HCT116 (cell line): ENCODE measurements at regions not wholly inside any gene's neighbourhood (a gene's known extent, or its start where the extent isn't known, plus 50 kb on each side); places are given as distances from the start of the nearest gene placed in this dataset.

ENCODE experiments used
- ATAC-seq: fragments of 200-7000 bp; cut with Tn5 transposase; 2 replicates; pipeline ENCODE4 v1.9.1; 2020; ENCODE audit warnings: mild to moderate bottlenecking, moderate library complexity
- BruUV-seq: library from RNA; stranded (reverse); fragments of 400-500 nt; replicated peaks from 2 replicates; lab custom pipeline; 2021; lab: Mats Ljungman, UMichigan
- CTCF ChIA-PET: fragments of 300-600 bp; sonication (Branson Sonifier 250); formaldehyde crosslinking; loops from one replicate; lab custom pipeline; 2021; ENCODE audit warnings: antibody characterized with exemption; lab: Charles Lee
- POLR2A ChIA-PET: fragments of 300-600, 350-600 bp; sonication (Branson Sonifier 250); formaldehyde crosslinking; loops from one replicate; lab custom pipeline; 2021; ENCODE audit warnings: antibody characterized with exemption; lab: Charles Lee
- RAD21 ChIA-PET, 2 experiments: fragments of 300-600 bp; sonication (Branson Sonifier 250); formaldehyde crosslinking; loops; one replicate each; lab custom pipeline; 2023; ENCODE audit warnings: low total read pairs in 2 of 2; ENCODE audit not compliant: uncharacterized antibody in 2 of 2, unreplicated experiment in 2 of 2, low non-redundant PET in 1 of 2; lab: Charles Lee
- DNase-seq: peaks from one replicate; pipeline ENCODE4 v3.0.0-alpha.2; 2010; ENCODE audit warnings: low read depth, low spot score
- H2AFZ ChIP-seq: fragments of 200-600 bp; shearing (Covaris generic), sonication (generic); 2 replicates; pipeline ENCODE4 v1.6.1; 2017; ENCODE audit warnings: low read depth, mixed run types, mixed read lengths, antibody characterized with exemption, low read length; ENCODE audit not compliant: poor library complexity, severe bottlenecking
- H3K27ac ChIP-seq: 2 replicates; pipeline ENCODE4 v1.5.1; 2012; ENCODE audit warnings: low read depth, low read length
- H3K27me3 ChIP-seq: fragments of 200-600 bp; sonication (generic); 2 replicates; pipeline ENCODE4 v1.6.1; 2016; ENCODE audit warnings: mixed run types, low read length, mixed read lengths; ENCODE audit not compliant: insufficient read depth
- H3K36me3 ChIP-seq, 2 experiments: fragments of 200-500 bp in 1 of 2; fragments of 200-600 bp in 1 of 2; sonication (Bioruptor generic) in 1 of 2; sonication (generic) in 1 of 2; 2 replicates each; pipeline versions ENCODE4 v1.5.1 to v1.6.1; 2014 to 2016; ENCODE audit warnings: low read length in 2 of 2, inconsistent platforms in 1 of 2, mixed read lengths in 1 of 2, mixed run types in 1 of 2; ENCODE audit not compliant: insufficient read depth in 2 of 2, control insufficient read depth in 1 of 2
- H3K4me1 ChIP-seq, 2 experiments: fragments of 200-600 bp in 1 of 2; sonication (generic) in 1 of 2; 2 replicates each; pipeline versions ENCODE4 v1.5.1 to v1.6.1; 2012 to 2017; ENCODE audit warnings: low read length in 2 of 2, inconsistent platforms in 1 of 2, mild to moderate bottlenecking in 1 of 2, mixed read lengths in 1 of 2, mixed run types in 1 of 2, moderate library complexity in 1 of 2; ENCODE audit not compliant: insufficient read depth in 2 of 2, control insufficient read depth in 1 of 2
- H3K4me2 ChIP-seq: fragments of 200-600 bp; sonication (generic); 2 replicates; pipeline ENCODE4 v1.6.1; 2017; ENCODE audit warnings: mixed run types, low read length, mixed read lengths
- H3K4me3 ChIP-seq, 2 experiments: fragments of 200-600 bp in 1 of 2; sonication (generic) in 1 of 2; replicated peaks in 1 of 2; 2 replicates each; pipeline ENCODE4 v1.5.1; 2011 to 2016; ENCODE audit warnings: low read length in 2 of 2, control low read depth in 1 of 2, low read depth in 1 of 2, mild to moderate bottlenecking in 1 of 2, mixed read lengths in 1 of 2, mixed run types in 1 of 2
- H3K79me2 ChIP-seq: fragments of 200-600 bp; sonication (generic); 2 replicates; pipeline ENCODE4 v1.6.1; 2017; ENCODE audit warnings: mild to moderate bottlenecking, mixed run types, low read length, moderate library complexity, mixed read lengths; ENCODE audit not compliant: insufficient read depth
- H3K9ac ChIP-seq: fragments of 200-600 bp; sonication (generic); 2 replicates; pipeline ENCODE4 v1.6.1; 2016; ENCODE audit warnings: low read length, mixed read lengths
- H3K9me2 ChIP-seq: fragments of 200-600 bp; sonication (generic), shearing (Covaris generic); 2 replicates; pipeline ENCODE4 v1.6.1; 2017; ENCODE audit warnings: mixed run types, mild to moderate bottlenecking, moderate library complexity; ENCODE audit not compliant: insufficient read depth
- H3K9me3 ChIP-seq, 2 experiments: fragments of 200-500 bp in 1 of 2; fragments of 200-600 bp in 1 of 2; sonication (Bioruptor generic) in 1 of 2; sonication (generic) in 1 of 2; 2 replicates each; pipeline ENCODE4 v1.6.1; 2014 to 2017; ENCODE audit warnings: low read length in 2 of 2, mixed read lengths in 2 of 2, inconsistent platforms in 1 of 2, low read depth in 1 of 2, mild to moderate bottlenecking in 1 of 2, mixed run types in 1 of 2, moderate library complexity in 1 of 2; ENCODE audit not compliant: control insufficient read depth in 1 of 2, insufficient read depth in 1 of 2
- H4K20me1 ChIP-seq: fragments of 200-600 bp; sonication (generic), shearing (Covaris generic); 2 replicates; pipeline ENCODE4 v1.6.1; 2017; ENCODE audit warnings: mixed run types, mild to moderate bottlenecking, moderate library complexity; ENCODE audit not compliant: insufficient read depth
- CBX3 ChIP-seq: IDR thresholded peaks from 2 replicates; pipeline ENCODE4 v1.6.1; 2012; ENCODE audit warnings: low read depth
- EGR1 ChIP-seq: IDR thresholded peaks from 2 replicates; pipeline ENCODE4 v1.6.1; 2012; ENCODE audit warnings: low read depth
- EZH2 ChIP-seq: fragments of 200-600 bp; sonication (generic); IDR thresholded peaks from 2 replicates; pipeline ENCODE4 v1.6.1; 2017; ENCODE audit warnings: antibody characterized with exemption, mixed run types
- FOSL1 ChIP-seq: IDR thresholded peaks from 2 replicates; pipeline ENCODE4 v1.6.1; 2012; ENCODE audit warnings: low read depth
- JUND ChIP-seq: IDR thresholded peaks from 2 replicates; pipeline ENCODE4 v1.6.1; 2012
- POLR2A ChIP-seq: IDR thresholded peaks from 2 replicates; pipeline ENCODE4 v1.7.0; 2011; ENCODE audit warnings: borderline replicate concordance; ENCODE audit not compliant: insufficient read depth, insufficient read length; ENCODE audit errors: extremely low read depth
- POLR2AphosphoS5 ChIP-seq: IDR thresholded peaks from 2 replicates; pipeline ENCODE4 v1.6.1; 2011; ENCODE audit warnings: mild to moderate bottlenecking, low read depth, low read length, moderate library complexity
- RAD21 ChIP-seq: IDR thresholded peaks from 2 replicates; pipeline ENCODE4 v1.6.1; 2012; ENCODE audit warnings: low read depth, mild to moderate bottlenecking
- SIN3A ChIP-seq: IDR thresholded peaks from 2 replicates; pipeline ENCODE4 v1.6.1; 2012; ENCODE audit warnings: low read depth
- SRF ChIP-seq: IDR thresholded peaks from 2 replicates; pipeline ENCODE4 v1.6.1; 2012; ENCODE audit warnings: low read depth
- TCF7L2 ChIP-seq: IDR thresholded peaks from 2 replicates; pipeline ENCODE4 v1.7.0; 2011; ENCODE audit warnings: borderline replicate concordance, inconsistent platforms; ENCODE audit not compliant: insufficient read depth, insufficient read length; ENCODE audit errors: extremely low read depth
- YY1 ChIP-seq: IDR thresholded peaks from 2 replicates; pipeline ENCODE4 v1.6.1; 2011; ENCODE audit warnings: low read length, low read depth, moderate library complexity, mild to moderate bottlenecking; ENCODE audit not compliant: insufficient replicate concordance; ENCODE audit errors: extremely low read depth
- ZFX ChIP-seq: fragments of 450-650 bp; IDR thresholded peaks from 2 replicates; pipeline ENCODE4 v1.6.1; 2017
- intact Hi-C: fragments of 100-400 bp; cut with micrococcal nuclease; formaldehyde crosslinking; loops from 2 replicates; pipeline ENCODE4 v1.10.0; 2022
- TF ChIP-seq, protein P1 (sequence below), 3 experiments: fragments of 200-600 bp in 1 of 3; sonication (generic) in 1 of 3; IDR thresholded peaks in 2 of 3; conservative IDR thresholded peaks in 1 of 3; 2 replicates each; pipeline ENCODE4 v1.5.1; 2012 to 2017; ENCODE audit warnings: low read depth in 2 of 3, low read length in 2 of 3, antibody characterized with exemption in 1 of 3, borderline replicate concordance in 1 of 3, control low read depth in 1 of 3, mild to moderate bottlenecking in 1 of 3, mixed read lengths in 1 of 3, mixed run types in 1 of 3, moderate library complexity in 1 of 3; ENCODE audit not compliant: insufficient read depth in 1 of 3
- TF ChIP-seq, protein P2 (sequence below): IDR thresholded peaks from 2 replicates; pipeline ENCODE4 v1.6.1; 2012; ENCODE audit warnings: low read depth
- TF ChIP-seq, protein P3 (sequence below): IDR thresholded peaks from 2 replicates; pipeline ENCODE4 v1.6.1; 2011; ENCODE audit warnings: mild to moderate bottlenecking, low read length, moderate library complexity; ENCODE audit not compliant: insufficient replicate concordance; ENCODE audit errors: extremely low read depth

DNA sequence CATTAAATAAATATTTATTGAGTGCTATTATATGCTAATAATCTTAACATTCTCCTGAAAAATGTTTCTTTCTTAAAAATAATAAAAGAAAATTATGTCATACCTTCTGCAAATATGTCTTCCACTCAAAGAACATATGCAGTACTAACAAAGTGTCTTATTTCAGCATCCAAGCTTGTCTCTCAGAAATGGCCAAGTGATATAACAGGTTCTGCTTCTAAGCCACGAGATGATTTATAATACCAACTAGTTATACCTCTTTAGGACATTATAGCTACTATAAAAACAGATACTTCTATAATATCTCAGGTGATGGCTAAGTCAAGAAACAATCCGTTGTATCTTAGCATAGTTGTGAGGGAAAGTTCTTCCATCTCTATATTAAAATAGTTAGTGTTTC is 128.1 kb upstream of the ARID2 start:
- DNase-seq (no peak), ATAC-seq (no peak)
- Histone ChIP-seq H3K9me2 (no peaks in the 10 kb centered on the region), H3K79me2 (no peaks in the 10 kb centered on the region), H2AFZ (no peak overlapping the region), H3K27ac (no peak overlapping the region), H3K4me1 (no peaks in the 10 kb centered on the region), H3K36me3 (no peaks in the 10 kb centered on the region), H4K20me1 (no peaks in the 10 kb centered on the region), H3K4me3 (no peak overlapping the region), H3K9me3 (peaks cover 2 to 3% of the 10 kb centered on the region in 2 experiments; a peak in 1 of 4 replicates), H3K4me2 (no peak overlapping the region), H3K9ac (no peak overlapping the region), H3K27me3 (no peaks in the 10 kb centered on the region)
- intact Hi-C loops = no loop called here
- TF ChIP-seq EGR1 (no peak), YY1 (no peak), RAD21 (no peak), FOSL1 (no peak), POLR2A (no peak), SIN3A (no peak), TCF7L2 (no peak), CBX3 (no peak), JUND (no peak), POLR2AphosphoS5 (no peak), ZFX (no peak), SRF (no peak), EZH2 (no peak)
- TF ChIP-seq, protein P1, sequence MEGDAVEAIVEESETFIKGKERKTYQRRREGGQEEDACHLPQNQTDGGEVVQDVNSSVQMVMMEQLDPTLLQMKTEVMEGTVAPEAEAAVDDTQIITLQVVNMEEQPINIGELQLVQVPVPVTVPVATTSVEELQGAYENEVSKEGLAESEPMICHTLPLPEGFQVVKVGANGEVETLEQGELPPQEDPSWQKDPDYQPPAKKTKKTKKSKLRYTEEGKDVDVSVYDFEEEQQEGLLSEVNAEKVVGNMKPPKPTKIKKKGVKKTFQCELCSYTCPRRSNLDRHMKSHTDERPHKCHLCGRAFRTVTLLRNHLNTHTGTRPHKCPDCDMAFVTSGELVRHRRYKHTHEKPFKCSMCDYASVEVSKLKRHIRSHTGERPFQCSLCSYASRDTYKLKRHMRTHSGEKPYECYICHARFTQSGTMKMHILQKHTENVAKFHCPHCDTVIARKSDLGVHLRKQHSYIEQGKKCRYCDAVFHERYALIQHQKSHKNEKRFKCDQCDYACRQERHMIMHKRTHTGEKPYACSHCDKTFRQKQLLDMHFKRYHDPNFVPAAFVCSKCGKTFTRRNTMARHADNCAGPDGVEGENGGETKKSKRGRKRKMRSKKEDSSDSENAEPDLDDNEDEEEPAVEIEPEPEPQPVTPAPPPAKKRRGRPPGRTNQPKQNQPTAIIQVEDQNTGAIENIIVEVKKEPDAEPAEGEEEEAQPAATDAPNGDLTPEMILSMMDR (IDR thresholded peaks at IDR 0.05 in 2 of 3, conservative IDR thresholded peaks at IDR 0.05 in 1 of 3; ENCODE audit: borderline replicate concordance in 1 of 3, insufficient read depth in 1 of 3, low read depth in 2 of 3, low read length in 2 of 3) = no peak
- TF ChIP-seq, protein P2, sequence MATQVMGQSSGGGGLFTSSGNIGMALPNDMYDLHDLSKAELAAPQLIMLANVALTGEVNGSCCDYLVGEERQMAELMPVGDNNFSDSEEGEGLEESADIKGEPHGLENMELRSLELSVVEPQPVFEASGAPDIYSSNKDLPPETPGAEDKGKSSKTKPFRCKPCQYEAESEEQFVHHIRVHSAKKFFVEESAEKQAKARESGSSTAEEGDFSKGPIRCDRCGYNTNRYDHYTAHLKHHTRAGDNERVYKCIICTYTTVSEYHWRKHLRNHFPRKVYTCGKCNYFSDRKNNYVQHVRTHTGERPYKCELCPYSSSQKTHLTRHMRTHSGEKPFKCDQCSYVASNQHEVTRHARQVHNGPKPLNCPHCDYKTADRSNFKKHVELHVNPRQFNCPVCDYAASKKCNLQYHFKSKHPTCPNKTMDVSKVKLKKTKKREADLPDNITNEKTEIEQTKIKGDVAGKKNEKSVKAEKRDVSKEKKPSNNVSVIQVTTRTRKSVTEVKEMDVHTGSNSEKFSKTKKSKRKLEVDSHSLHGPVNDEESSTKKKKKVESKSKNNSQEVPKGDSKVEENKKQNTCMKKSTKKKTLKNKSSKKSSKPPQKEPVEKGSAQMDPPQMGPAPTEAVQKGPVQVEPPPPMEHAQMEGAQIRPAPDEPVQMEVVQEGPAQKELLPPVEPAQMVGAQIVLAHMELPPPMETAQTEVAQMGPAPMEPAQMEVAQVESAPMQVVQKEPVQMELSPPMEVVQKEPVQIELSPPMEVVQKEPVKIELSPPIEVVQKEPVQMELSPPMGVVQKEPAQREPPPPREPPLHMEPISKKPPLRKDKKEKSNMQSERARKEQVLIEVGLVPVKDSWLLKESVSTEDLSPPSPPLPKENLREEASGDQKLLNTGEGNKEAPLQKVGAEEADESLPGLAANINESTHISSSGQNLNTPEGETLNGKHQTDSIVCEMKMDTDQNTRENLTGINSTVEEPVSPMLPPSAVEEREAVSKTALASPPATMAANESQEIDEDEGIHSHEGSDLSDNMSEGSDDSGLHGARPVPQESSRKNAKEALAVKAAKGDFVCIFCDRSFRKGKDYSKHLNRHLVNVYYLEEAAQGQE = no peak
- TF ChIP-seq, protein P3, sequence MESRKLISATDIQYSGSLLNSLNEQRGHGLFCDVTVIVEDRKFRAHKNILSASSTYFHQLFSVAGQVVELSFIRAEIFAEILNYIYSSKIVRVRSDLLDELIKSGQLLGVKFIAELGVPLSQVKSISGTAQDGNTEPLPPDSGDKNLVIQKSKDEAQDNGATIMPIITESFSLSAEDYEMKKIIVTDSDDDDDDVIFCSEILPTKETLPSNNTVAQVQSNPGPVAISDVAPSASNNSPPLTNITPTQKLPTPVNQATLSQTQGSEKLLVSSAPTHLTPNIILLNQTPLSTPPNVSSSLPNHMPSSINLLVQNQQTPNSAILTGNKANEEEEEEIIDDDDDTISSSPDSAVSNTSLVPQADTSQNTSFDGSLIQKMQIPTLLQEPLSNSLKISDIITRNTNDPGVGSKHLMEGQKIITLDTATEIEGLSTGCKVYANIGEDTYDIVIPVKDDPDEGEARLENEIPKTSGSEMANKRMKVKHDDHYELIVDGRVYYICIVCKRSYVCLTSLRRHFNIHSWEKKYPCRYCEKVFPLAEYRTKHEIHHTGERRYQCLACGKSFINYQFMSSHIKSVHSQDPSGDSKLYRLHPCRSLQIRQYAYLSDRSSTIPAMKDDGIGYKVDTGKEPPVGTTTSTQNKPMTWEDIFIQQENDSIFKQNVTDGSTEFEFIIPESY = no peak
- CTCF ChIA-PET = no interaction called here
- POLR2A ChIA-PET = no interaction called here
- RAD21 ChIA-PET = no interaction called here
- no TSS peak for BruUV-seq
